Activated CD4-positive, alpha-beta T cell treated with anti-CD3 and anti-CD28 coated beads for 4 hours (primary cell): ENCODE measurements at regions not wholly inside any gene's neighbourhood (a gene's known extent, or its start where the extent isn't known, plus 50 kb on each side); places are given as distances from the start of the nearest gene placed in this dataset.
"Not testable (repeated sequence)": the region's sequence is repeated elsewhere in the genome, so short reads cannot be mapped to it uniquely, and the experiment has no call there.

Experiments used
- DNase-seq, 2 donors: peaks; one replicate each; pipeline ENCODE4 v3.0.0-alpha.2; 2020

DNA sequence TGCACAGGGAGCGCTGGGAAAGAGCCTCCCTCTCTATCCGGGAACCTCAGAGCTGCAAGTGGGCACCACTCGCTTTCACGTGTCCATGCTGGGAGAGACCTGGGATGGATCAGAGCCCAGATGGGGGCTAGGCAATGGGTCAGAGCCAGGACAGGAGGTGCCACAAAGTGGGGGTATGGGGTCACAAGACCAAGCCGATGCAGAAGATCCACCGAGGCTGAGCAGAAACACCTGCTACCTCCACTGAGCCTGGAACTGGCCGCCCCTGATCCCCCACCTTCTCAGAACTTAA, 180.9 kb upstream of the SFSWAP start:
- no peak for DNase-seq

DNA sequence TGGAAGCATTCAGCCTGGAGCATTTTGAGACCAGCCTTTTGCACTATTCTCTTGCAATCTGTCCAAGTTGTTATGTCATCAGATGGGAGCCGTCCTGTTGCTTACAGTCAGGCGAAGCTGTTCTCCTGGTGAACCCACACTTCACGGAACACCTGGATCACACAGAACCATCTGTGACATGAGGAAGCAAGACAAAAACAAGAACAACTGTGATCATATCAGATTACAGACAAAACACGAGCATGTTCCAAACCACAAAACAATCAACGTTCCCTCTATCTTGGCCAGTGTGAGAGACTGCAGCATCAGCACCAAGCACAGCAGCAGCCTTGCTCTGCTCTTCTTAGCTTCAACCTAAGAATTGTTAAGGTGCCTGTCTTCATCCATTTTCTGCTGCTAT, 180.5 kb upstream of the SFSWAP start:
- no peak for DNase-seq

DNA sequence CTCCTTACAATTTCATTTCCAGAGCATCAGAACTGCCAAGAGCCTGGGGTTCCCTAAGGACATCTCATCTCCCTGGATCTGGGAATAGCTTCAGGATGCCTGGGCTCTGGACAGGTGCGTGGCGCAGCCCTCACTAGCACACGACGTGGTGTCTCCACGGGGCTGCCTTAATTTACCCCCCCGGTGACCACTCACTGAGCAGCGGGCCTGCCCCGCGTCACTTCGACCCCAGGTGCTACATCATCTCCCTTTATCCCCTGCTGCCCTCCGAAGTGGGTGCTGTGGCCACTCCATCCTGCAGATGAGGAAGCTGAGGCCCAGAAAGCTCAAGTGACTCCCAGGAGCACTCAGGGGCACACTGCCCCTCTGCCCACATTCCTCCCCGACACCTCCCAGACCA, 177.8 kb upstream of the SFSWAP start:
- no peak for DNase-seq

DNA sequence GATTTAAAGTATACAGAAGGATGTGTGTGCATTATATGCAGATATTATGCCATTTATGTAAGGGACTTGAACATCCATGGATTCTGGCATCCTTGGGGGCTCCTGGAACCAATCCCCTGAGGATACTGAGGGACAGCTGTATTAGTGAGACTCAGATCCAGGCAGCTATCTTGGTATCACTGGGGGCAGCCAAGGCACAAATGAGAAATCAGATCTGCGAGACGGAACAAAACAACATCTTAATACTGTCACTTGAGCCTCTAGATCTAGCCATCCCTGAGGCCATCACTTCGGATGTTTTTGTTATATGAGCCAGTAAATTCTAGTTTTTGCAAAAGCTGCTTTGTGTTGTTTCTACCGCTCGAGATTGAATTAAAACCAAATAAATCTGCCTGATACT, 175.1 kb upstream of the SFSWAP start:
- DNase-seq = no peak

DNA sequence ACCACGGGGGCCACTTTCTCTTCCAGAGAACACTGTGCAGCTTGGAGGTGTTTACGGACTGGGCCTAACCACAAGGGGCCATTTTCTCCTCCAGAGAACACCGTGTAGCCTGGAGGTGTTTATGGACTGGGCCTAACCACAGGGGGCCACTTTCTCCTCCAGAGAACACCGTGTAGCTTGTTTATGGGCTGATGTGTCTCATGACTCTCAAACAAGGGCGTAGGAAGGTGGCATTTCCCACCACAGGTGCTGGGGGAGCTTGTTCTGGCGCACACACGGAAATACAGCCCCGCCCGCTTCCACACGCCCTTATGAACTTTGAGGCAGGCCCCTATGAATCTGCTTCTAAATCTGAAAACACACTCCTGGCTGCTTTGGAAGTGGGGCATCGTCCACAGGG, 174.6 kb upstream of the SFSWAP start:
- DNase-seq = peak; percentile 29 to 31

DNA sequence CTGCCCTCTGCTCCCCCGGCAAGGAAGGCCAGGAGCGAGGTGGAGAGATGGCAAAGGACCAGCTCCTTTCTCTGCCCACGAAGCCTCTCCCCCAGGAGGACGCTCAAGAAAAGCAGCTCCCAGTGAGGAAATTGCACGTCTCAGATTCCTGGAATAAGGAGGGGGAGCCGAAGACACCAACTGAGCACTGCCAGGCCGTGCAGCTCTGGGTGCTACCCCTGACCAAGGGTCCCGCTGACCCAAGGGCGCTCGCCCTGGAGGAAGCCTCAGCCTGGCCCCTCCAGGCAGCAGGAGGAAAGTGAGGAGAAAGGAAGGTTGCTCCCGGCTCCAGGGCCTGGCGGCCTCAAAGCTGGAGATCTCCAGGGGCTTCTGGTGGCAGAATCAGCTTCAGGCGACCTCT, 174.1 kb upstream of the SFSWAP start:
- no peak for DNase-seq

DNA sequence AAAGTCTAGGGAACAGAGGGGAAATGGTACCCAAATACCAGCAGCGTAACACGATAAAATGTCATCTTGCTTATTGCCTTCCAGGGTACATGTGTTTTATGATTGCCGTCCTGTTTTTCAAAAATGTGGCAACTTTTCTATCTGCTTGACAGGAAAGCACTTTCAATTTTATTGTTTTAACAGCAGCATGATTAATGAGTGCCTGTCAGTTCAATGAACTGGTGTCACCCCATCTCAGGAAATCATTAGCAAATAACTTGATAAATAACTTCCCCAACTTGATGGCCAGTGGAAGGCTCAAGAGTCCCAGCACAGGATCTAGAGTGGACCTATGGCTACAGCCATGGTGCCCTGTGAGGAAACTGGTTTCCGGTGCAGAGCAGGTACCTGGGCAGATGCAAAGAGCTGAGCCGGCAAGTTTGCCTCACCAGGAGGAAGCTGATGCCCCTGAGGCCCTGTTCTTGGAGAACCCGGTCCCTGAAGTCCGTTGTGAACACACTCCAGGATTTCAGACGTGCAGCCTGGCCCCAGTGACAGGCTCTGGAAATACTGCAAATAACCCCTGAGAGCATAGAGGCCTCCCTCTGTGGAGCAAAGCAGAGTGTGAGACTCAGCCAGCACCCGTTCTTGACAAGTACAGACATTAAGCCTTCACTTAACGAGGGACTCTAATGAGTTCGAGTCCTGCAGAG, 173.5 kb upstream of the SFSWAP start:
- no peak for DNase-seq

DNA sequence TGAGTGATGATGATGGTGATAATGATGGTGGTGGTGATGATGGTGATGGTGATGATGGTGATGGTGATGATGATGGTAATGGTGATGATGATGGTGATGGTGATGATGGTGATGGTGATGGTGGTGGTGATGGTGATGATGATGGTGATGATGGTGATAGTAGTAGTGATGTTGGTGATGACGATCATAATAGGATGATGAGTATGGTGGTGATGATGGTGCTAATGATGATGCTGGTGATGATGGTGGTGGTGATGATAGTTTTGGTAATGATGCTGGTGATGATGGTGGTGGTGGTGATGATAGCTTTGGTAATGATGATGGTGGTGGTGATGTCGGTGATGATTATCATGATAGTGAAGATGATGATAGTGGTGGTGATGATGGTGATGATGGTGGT, 171.5 kb upstream of the SFSWAP start:
- no peak for DNase-seq

DNA sequence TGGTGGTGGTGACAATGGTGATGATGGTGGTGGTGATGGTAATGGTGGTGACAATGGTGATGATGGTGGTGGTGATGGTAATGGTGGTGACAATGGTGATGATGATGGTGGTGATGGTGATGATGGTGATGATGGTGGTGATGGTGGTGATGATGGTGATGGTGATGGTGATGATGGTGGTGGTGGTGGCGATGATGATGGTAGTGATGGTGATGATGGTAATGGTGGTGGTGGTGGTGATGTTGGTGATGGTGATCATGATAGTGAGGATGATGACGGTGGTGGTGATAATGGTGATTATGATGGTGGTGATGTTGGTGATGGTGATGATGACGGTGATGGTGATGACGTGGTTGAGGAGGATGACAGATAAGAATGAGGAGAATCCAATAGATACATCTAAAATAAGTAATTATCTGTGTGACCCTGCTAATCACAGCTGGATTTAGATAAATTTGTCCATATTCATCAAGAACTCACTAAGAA, 170.7 kb upstream of the SFSWAP start:
- DNase-seq = no peak

DNA sequence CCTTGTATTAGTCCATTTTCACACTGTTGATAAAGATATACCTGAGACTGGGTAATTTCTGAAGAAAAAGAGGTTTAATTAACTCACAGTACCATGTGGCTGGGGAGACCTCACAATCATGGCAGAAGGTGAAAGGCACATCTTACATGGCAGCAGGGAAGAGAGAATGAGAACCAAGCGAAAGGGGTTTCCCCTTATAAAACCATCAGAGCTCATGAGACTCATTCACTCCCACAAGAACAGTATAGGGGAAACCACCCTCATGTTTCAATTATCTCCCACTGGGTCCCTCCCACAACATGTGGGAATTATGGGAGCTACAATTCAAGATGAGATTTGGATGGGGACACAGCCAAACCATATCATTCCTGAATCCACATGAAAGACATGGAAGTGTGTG, 169.4 kb upstream of the SFSWAP start:
- not testable (repeated sequence) for DNase-seq

DNA sequence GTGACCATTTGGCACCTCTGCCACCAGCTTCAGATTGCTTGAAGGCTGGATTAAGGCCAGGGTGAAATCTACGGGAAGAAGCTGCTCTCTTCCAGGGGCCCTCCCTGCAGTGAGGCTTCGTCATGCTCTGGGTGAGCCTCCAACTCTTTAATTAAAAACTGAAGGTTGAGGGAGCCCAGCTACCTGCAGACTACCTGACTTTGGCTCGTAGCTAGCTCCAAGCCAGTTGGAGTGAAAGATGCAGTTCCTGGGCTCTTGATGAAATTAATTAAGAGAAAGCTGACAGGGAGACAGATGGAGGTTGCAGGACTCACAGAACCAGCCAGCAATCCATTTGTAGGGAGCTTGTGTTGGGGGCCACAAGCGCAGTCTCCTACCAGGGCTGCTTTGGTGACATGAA, 168.5 kb upstream of the SFSWAP start:
- DNase-seq = no peak

DNA sequence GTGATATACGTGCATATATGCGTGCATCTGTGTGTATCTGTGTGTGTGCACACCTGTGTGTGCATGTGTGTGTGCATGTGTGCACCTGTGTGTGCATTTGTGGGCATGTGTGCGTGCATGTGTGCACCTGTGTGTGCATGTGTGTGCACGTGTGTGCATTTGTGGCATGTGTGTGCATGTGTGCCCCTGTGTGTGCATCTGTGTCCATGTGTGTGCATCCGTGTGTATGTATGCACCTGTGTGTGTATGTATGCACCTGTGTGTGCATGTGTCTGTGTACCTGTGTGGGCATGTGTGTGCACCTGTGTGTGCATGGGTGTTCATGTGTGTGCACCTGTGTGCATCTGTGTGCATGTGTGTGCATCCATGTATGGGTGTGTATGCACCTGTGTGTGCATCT, 167.8 kb upstream of the SFSWAP start:
- no peak for DNase-seq

DNA sequence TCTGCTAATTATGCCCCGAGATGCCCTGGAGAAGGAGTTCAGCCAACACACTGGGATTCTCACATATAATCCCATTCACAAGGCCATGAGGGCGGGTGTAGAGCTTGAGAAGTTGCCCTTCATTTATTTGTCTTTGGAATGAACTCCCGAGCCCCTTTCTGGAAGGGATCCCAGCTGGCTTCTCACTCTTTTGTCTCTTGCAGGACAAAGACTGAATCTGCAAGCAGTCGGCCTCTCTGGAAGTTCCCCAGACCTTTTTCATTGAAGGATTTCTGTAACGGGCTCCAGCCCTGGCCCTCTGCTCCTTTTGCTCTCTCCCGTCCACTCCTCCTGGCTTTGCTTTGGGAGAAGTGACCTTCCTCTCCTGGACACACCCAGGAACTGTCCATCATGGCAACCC, 163.3 kb upstream of the SFSWAP start:
- DNase-seq = no peak

DNA sequence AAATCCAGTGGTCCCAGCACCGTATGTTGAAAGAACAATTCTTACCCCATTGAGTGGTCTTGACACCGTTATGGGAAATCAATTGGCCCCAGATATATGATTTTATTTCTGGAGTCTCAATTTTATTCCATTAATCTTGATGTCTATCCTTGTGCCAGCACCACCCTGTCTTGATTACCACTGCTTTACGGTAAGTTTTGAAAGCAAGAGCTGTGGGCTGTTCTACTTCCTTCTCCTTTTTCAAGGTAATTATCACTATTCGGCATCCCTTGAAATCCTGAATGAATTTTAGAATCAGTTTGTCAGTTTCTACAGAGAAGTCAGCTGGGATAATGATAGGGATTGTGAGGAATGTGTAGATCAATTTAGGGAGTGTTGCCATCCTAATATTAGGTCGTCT, 160.8 kb upstream of the SFSWAP start:
- DNase-seq = no peak

DNA sequence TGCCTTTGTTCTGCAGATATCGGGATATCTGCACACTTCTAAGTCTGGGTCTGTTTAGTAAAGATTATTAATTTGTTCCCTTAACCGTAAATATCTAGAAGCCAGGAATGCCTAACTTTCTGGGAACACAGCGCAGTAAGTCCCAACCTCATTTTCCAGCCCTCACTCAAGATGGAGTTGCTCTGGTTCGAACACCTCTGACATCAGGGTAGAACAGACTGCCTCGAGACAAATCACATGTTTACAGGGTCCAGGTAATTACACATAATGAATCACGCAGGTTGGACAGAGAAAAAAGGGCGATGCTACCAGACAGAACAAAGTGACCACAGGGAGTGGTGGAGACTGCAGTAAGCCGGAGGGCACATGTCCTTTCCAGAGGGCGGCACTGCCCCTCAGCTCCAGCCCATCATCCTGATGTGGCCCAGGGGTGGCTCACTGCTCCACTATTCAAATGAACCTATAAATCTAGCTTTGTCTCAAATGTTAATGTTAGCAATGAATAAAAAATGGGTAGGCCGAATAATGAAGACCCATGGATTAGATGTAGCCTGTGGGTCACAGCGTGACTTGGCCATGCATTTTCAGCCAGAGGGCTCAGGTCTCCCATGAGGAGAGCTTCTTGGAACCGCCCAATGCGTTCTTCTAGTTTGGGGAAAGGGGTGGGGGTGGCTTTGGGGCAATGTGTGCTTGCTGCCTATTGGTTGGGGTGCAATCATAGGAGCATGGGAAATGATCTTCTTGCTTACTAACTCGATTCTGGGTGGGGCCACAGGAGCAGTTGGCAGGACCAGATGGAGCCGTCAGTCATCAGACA, 159.0 kb upstream of the SFSWAP start:
- DNase-seq = no peak

DNA sequence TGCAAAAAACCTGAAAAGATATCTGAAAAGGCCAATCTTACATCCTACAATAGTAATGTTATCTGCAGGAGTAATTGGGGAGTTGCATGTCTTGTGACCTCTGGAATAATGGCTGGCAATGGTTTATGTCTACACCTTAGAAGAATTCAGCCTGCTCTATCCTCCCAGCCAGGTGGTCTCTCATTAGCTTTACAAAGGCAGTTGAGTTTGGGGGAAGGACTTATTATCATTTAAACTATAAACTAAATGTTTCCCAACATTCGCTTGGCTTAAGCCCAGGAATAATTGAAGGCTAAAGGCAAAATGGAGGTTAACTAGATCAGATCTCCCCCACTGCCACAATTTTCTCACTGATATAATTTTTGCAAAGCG, 158.4 kb upstream of the SFSWAP start:
- DNase-seq = no peak

DNA sequence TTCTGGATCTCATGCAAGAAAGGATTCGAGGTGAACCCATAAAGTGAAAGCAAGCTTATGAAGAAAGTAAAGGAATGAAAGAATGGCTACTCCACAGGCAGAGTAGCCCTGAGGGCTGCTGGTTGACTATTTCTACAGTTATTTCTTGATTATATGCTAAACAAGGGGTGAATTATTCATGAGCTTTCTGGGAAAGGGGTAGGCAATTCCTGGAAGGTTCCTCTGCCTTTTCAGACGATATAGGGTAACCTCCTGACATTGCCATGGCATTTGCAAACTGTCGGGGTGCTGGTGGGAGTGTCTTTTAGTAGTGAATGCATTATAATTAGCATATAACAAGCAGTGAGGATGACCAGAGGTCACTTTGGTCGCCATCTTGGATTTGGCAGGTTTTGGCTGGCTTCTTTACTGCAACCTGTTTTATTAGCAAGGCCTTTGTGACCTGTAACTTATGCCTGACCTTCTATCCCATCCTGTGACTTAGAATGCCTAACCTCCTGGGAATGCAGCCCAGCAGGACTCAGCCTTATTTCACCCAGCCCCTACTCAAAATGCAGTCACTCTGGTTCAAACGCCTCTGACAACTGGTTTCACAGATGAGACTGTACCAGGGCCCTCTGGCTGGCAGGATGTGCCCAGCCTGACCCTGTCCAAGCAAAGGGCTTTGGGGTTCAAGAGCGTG, 157.7 kb upstream of the SFSWAP start:
- DNase-seq = no peak

DNA sequence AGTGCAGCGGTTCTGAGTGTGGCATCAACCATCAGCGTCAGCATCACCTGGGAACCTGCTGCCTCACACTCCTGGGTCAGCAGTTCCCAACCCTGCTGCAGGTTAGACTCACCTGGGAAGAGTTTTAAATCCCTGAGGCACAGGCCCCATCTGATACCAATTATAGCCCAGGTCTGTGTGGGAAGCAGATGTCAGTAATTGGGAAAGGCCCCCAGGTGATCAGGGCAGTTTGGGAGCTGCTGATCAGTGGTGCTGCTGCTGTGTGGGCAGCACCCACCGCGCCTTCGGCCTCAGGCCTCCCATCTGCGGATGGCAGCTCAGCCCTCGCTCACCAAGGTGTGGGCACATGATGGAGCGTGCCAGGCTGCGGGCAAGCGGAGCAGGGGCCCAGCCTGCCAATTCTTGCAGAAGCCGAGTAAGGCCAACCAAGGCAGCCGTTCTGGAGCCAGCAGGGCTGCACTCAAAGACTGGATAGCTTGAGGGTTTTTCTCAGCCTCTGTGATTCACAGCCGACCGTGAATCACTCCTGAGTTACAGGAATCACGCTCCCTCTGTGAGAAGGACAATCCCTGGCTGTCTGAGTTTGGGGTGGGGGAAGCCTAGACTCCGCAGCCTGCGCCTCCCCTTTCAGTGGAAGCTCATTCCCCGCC, 155.6 kb upstream of the SFSWAP start:
- no peak for DNase-seq

DNA sequence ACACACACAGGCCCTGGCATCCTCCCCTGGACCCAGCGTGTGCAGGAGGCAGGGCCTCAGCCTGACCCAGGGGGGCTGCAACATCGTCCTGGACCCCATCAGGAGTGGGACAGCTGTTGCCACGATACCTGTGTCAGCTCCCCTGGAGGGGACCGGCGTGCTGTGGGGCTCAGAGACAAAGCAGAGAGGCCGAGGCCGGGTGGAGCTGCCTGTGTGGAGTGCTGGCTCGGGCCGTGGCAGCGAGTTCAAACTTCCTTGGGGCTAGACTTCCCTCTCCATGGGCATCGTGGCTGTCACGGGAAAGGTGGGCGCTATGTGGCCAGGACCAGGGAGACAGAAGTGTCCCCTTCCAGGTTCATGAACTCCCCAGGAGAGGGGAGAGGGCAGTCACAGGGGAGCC, 155.0 kb upstream of the SFSWAP start:
- no peak for DNase-seq

DNA sequence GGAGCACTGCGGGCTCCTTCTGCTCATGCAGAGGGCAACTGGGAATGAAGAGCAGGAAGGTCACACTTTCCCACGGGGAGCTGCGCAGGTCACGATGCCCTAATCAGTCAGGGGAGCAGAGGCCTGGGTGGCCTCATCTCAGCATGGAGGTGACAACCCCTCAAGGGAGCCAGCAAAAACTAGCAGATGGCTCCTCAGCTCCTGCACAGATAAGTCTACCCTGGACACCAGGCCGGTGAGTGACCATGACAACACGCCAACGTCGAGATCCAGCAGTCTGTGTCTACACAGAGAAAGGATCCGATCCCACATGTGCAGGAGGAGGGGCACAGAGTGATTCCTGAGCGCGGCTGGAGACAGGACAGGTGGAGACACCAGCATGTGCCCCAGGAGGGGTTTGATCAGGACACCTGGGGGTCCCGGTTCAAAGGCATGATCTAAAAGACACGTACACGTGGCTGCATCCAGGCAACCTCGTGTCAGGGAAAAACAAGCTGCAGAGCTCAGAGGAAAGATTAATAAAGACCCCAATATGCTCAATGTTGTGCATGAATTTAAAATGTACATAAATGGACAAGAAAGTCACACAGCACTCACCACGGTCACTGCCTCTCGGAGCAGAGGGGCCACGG, 153.7 kb upstream of the SFSWAP start:
- no peak for DNase-seq

DNA sequence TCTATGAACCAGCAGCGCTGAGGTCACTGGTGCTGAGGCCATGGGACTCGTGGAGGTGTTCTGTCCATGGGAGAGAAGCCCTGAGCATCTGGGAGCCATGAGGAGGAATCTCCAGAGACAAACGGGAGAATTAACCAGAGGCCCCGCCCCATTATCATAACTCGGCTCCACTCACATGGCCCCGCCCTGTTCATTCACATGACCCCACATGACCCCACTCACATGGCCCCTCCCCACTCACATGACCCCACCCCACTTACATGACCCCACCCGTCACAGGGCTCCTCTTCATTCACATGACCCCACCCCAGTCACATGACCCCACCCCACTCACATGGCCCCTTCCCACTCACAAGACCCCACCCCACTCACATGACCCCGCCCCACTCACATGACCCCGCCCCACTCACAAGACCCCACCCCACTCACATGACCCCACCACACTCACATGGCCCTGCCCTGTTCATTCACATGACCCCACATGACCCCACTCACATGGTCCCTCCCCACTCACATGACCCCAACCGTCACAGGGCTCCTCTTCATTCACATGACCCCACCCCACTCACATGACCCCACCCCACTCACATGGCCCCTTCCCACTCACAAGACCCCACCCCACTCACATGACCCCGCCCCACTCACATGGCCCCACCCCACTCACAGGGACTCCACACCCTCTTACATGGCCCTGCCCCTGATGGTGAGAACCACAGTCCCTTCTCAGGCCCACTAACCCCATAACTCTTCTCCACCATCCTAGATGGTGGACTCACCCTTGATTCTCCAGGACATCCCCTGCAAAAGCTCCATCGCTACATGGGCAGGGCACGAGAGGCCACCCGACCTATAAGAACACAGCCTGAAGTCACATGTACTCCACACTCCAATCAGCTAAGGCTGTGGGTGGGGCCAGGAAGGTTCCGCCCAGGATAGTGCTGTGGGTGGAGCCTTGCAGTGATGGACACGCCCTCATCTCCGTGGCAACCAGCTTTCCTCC, 151.1 kb upstream of the SFSWAP start:
- no peak for DNase-seq

DNA sequence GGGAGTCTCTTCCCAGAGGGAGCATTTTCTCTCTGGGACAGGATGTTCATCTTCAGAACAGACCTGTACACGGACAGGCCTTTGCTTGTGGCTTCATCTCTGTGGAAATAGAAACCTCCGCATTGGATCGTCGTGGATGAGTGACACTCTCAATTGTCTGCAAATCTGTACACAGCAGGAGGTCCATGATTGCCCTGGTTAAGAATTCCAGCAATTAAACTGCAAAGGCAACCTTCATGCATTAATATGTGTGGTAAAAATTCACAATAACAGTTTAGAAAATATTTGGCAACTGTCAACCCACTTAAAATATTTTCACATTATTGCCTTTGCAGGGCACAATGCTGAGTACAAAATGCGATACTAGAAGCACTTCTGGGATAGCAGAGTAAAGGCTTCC, 149.8 kb upstream of the SFSWAP start:
- DNase-seq = no peak
